GM12892 (cell line): ENCODE measurements at regions not wholly inside any gene's neighbourhood (a gene's known extent, or its start where the extent isn't known, plus 50 kb on each side); places are given as distances from the start of the nearest gene placed in this dataset.

ENCODE experiments used
- POLR2A ChIP-seq: IDR thresholded peaks from 2 replicates; pipeline ENCODE4 v1.6.1; 2011; ENCODE audit warnings: low read depth, low read length, control low read depth
- POLR2AphosphoS5 ChIP-seq: IDR thresholded peaks from 2 replicates; pipeline ENCODE4 v1.6.1; 2011; ENCODE audit warnings: low read depth, low read length, control low read depth
- TAF1 ChIP-seq: IDR thresholded peaks from 2 replicates; pipeline ENCODE4 v1.6.1; 2011; ENCODE audit warnings: low read depth, mild to moderate bottlenecking, control low read depth, low read length, borderline replicate concordance

- TF ChIP-seq POLR2AphosphoS5, result no peak
- TF ChIP-seq POLR2A, result no peak
- TF ChIP-seq TAF1, result no peak
Measured at GRCh38 chr5:105659396-105659795, 2011.3 kb downstream of the EFNA5 start.
